ENCODE measurements at regions not wholly inside any gene's neighbourhood (a gene's known extent, or its start where the extent isn't known, plus 50 kb on each side); places are given as distances from the start of the nearest gene placed in this dataset.
"Not testable (repeated sequence)": the region's sequence is repeated elsewhere in the genome, so short reads cannot be mapped to it uniquely, and the experiment has no call there.

DNA sequence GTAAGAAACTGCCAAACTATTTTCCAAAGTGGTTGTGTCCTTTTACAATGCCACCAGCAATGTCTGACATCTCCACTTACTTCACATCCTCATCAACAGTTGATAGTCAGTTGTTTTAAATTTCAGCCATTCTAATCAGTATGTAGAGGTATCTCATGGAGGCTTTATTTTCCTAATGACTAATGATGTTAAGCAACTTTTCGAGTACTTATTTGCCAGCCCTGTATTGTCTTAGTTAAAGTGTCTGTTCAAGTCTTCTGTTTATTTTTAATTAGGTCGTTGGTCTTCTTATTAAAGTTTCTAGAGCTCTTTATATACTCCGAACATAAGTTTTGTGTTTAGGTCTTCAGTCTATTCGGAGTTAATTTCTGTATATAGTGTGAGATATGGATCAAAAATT, 54.9 kb upstream of the NBPF12 start:
- DNase-seq: not testable (repeated sequence)

GRCh38 chr1:146881096-146881495, 57.0 kb upstream of the NBPF12 start:
- not testable (repeated sequence) for DNase-seq

GRCh38 chr1:146863799-146864319, 74.3 kb upstream of the NBPF12 start:
- DNase-seq: not testable (repeated sequence)

GRCh38 chr1:146853147-146853546, 85.0 kb upstream of the NBPF12 start:
- not testable (repeated sequence) for DNase-seq

- not testable (repeated sequence) for DNase-seq
Measured at GRCh38 chr1:146850352-146850889, 87.7 kb upstream of the NBPF12 start.

DNA sequence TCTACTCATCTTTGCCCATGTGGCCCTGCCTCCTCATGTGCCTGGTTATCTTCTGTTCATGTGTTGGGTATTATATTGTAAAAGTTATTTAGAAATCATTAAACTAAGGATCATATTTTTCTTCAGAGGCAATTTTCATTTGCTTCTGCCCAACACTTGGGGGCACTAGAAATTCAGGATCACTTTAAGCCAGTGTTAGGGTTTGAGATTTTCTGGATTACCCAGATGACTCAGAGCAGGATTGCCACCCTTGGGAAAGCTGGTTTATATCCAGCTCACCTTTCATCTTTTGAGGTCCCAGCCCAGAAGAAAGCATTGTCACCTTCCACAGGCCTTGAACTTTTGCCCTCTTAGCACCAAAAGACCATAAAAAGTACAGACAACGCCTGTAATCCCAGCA, 99.4 kb upstream of the NBPF12 start:
- DNase-seq: not testable (repeated sequence)

DNA sequence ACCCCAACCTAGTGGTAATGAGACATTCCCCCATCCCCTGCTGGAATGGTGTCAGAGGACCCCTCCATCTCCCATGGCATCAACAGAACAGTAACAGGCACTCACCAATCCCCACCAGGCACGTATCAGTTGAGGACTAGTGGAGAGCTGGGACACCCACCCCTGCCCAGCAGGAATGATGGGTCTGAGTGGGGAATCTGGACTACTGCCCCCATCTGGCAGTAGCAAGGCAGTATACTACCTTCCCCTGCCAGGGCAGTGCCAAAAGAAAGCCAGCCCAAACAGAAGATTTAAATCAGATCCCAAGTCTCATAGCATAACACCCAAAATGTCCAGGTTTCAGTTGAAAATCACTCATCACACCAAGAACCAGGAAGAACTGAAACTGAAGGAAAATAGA, 111.2 kb upstream of the NBPF12 start:
- not testable (repeated sequence) for DNase-seq

- not testable (repeated sequence) for DNase-seq
Measured at GRCh38 chr1:146794236-146794635, 143.9 kb upstream of the NBPF12 start.

DNA sequence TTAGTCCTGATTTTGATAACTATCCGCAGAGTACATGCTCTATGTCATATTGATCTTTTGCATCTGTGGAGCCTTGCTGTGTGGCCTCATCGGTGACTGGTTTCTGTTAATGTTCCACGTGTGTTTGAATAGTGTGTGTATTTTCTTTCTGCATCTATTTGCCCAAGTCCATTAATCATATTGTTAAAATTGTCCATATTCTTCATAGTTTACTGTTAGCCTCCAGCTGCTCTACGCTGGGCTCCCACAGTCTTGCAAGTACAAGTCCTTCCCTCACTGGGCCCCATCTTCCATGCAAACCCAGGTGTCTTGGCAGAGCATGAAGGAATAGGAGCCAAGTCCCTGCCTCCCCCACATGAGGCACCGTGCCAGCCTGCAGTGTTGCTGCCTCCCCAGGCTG, 145.4 kb upstream of the NBPF12 start:
- DNase-seq: peak; percentile 27

- not testable (repeated sequence) for DNase-seq
Measured at GRCh38 chr1:146784212-146784940, 153.7 kb upstream of the NBPF12 start.

DNA sequence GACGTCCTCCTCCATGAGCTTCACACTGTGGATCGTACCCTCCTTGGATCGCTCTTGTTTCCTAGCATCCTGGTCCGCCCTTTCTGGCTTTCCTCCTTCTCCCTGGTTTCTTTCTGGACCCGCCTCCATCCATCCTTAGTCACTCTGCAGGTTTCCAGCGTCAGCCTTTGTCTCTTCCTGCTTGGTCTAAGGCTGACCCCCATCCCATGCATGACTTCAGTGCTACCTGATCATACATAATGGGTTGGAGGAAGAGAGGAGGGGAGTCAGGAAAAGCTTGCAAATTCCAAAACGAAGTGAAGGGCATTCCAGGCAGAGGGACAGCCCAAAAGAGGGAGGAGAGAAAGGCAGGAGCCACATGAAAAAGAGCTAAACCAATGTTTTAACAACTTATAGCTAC, 156.9 kb upstream of the NBPF12 start:
- DNase-seq: not testable (repeated sequence)

- peak; percentile 6 for DNase-seq
Measured at GRCh38 chr1:146777826-146778602, 160.1 kb upstream of the NBPF12 start.

- not testable (repeated sequence) for DNase-seq
Measured at GRCh38 chr1:146774988-146775387, 163.1 kb upstream of the NBPF12 start.

GRCh38 chr1:146774271-146774670, 163.9 kb upstream of the NBPF12 start:
- not testable (repeated sequence) for DNase-seq

DNA sequence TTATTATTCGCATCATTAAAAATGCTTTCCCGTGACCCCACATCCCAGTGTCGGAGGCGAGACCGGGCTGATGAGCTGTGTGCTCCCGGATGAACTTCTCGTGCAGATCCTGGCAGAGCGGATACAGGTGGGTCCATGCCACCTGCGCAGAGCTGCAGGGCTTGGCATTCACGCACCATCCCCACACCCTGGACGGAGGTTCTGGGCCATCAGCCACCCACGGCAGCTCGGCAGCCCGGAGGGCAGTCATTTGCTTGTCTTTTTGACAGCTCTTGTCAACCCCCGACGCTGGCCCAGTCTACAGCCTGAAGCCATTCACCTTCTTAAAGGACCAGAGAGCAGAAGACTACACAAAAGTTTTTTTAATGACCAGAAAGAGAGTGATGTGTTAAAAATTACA, 166.7 kb upstream of the NBPF12 start:
- DNase-seq: not testable (repeated sequence)

DNA sequence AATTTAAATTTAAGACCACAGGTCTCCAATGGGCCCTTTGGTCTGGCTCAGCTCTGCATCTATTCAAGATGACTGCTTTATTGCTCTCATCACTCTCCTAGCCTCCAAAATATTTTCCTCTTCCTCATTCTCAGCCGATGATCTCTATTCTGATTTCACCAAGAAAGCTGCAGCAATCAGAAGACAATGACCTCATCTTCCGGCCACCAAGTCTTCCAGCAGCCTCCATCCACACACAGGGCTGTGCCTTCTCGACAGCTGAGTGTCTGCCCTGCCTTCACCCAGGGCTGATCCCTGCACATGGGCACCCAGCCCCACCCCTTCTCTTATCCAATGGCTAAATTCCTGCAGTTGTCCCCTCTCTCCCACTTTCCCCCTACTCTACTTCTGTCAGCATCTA, 167.1 kb upstream of the NBPF12 start:
- not testable (repeated sequence) for DNase-seq

DNA sequence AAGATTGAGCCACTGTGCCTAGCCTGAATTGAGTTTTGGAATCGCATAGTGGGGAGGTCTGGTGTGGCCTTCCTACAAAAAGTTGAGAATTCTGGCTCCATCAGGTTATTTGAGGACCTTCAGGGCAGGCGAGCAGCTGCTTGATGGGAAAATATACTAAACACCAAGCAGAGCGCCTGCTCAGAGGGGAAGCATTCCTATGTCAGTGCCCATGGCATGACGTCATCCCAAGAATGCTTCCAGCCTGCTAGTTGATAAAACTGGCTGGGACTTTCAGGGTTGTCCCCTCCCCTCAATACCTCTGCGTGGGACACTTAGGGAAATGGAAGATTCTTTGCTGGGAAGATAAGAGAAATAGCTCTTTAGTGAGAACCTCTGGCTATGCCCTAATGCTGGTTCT, 174.9 kb upstream of the NBPF12 start:
- DNase-seq: not testable (repeated sequence)

GRCh38 chr1:146756858-146757257, 181.3 kb upstream of the NBPF12 start:
- peak; percentile 53 for DNase-seq

GRCh38 chr1:146748686-146749085, 189.4 kb upstream of the NBPF12 start:
- DNase-seq: not testable (repeated sequence)

GRCh38 chr1:146731981-146732680, 206.0 kb upstream of the NBPF12 start:
- peak; percentile 73 for DNase-seq

- not testable (repeated sequence) for DNase-seq
Measured at GRCh38 chr1:146729642-146730344, 208.3 kb upstream of the NBPF12 start.

DNA sequence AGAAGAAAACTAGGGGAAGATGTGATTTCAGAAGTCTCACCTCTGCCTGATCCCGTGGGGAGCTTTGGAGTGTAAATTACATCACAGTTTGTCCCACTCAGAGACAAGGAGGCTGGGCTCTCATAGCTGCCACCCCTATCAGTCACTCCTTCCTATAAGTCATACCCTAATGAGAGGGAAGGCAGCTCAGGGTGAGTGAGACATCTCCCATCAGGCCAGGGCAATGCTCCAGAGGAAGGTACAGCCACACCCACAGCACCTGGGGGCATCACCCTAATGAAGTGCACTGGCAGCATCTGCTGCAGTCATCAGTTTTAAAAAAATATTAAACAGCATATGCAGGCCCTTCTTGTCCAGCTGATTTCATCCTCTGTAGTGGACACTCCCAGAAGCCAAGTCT, 223.1 kb upstream of the NBPF12 start:
- not testable (repeated sequence) for DNase-seq

Data from NCI-H69 (cell line).